ENCODE measurements at regions not wholly inside any gene's neighbourhood (a gene's known extent, or its start where the extent isn't known, plus 50 kb on each side); places are given as distances from the start of the nearest gene placed in this dataset.

DNA sequence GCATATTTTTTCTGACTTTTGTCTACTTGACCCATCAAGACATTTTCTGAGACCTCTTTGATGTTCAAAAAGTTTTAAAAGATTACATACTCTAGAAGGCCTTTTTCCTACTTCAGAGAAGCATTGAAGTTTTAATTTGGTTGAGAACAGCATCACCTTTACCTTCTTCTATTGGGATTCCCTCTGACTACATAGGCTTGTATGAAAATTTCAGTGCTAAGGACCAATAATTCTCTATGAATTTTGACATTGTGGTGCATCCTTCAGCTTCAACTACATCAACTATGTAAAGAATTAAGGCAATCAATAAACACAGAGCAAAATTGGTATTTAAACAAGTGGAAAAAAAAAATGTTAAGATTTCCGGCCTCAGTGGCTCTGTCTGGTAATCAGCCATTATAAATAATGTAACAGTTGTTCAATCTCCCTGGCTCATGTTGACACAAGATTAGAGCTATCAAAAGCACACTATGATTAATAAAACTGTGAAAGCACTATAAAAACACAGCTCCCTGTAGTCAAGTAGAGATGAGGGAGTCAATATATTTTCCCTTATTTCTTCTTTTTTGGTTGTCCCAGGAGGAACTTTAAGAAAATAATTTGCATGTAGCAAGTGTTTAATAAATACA lies 627.0 kb upstream of the SYT4 start:
- no peaks in the 10 kb centered on the region for H3K27me3 Mint-ChIP-seq (ENCODE audit: low read depth)
- no peak overlapping the region for H3K27ac Mint-ChIP-seq
- H3K9me3 Mint-ChIP-seq, result peaks cover 2% of the 10 kb centered on the region; the same call in 1 of the 2 replicates
- DNase-seq (ENCODE audit: low spot score) (no peak), ATAC-seq (no peak)
- H3K36me3 Mint-ChIP-seq, result peaks cover 2% of the 10 kb centered on the region; the same call in 1 of the 2 replicates
- TF ChIP-seq ATF1 (CRISPR knock-in tag; IDR thresholded peaks at IDR 0.05), result no peak
- TF ChIP-seq MXD4 (CRISPR knock-in tag; IDR thresholded peaks at IDR 0.05; ENCODE audit: borderline replicate concordance), result no peak
- TF ChIP-seq, protein P1, sequence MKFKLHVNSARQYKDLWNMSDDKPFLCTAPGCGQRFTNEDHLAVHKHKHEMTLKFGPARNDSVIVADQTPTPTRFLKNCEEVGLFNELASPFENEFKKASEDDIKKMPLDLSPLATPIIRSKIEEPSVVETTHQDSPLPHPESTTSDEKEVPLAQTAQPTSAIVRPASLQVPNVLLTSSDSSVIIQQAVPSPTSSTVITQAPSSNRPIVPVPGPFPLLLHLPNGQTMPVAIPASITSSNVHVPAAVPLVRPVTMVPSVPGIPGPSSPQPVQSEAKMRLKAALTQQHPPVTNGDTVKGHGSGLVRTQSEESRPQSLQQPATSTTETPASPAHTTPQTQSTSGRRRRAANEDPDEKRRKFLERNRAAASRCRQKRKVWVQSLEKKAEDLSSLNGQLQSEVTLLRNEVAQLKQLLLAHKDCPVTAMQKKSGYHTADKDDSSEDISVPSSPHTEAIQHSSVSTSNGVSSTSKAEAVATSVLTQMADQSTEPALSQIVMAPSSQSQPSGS (CRISPR knock-in tag; IDR thresholded peaks at IDR 0.05; ENCODE audit: borderline replicate concordance, low read depth), result no peak
- TF ChIP-seq, protein P2, sequence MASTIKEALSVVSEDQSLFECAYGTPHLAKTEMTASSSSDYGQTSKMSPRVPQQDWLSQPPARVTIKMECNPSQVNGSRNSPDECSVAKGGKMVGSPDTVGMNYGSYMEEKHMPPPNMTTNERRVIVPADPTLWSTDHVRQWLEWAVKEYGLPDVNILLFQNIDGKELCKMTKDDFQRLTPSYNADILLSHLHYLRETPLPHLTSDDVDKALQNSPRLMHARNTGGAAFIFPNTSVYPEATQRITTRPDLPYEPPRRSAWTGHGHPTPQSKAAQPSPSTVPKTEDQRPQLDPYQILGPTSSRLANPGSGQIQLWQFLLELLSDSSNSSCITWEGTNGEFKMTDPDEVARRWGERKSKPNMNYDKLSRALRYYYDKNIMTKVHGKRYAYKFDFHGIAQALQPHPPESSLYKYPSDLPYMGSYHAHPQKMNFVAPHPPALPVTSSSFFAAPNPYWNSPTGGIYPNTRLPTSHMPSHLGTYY (CRISPR knock-in tag; IDR thresholded peaks at IDR 0.05), result no peak
- TF ChIP-seq SOX15 (CRISPR knock-in tag; IDR thresholded peaks at IDR 0.05), result no peak
- TF ChIP-seq, protein P3, sequence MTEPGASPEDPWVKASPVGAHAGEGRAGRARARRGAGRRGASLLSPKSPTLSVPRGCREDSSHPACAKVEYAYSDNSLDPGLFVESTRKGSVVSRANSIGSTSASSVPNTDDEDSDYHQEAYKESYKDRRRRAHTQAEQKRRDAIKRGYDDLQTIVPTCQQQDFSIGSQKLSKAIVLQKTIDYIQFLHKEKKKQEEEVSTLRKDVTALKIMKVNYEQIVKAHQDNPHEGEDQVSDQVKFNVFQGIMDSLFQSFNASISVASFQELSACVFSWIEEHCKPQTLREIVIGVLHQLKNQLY (CRISPR knock-in tag; IDR thresholded peaks at IDR 0.05), result no peak
- no peak for TF ChIP-seq FOXJ3 (CRISPR knock-in tag; IDR thresholded peaks at IDR 0.05; ENCODE audit: borderline replicate concordance)
- TF ChIP-seq JUN (CRISPR knock-in tag; IDR thresholded peaks at IDR 0.05), result no peak
- TF ChIP-seq ZNF671 (CRISPR knock-in tag; IDR thresholded peaks at IDR 0.05), result no peak
- TF ChIP-seq GRHL2 (CRISPR knock-in tag; IDR thresholded peaks at IDR 0.05; ENCODE audit: insufficient replicate concordance, severe bottlenecking), result no peak
- TF ChIP-seq ZNF232 (CRISPR knock-in tag; IDR thresholded peaks at IDR 0.05), result no peak
- CTCF ChIA-PET, result no interaction called here
- peaks cover 4% of the 10 kb centered on the region; the same call in 1 of the 2 replicates for H3K4me1 Mint-ChIP-seq
- POLR2A ChIA-PET, result no interaction called here
- no peak overlapping the region for H3K4me3 Mint-ChIP-seq

DNA sequence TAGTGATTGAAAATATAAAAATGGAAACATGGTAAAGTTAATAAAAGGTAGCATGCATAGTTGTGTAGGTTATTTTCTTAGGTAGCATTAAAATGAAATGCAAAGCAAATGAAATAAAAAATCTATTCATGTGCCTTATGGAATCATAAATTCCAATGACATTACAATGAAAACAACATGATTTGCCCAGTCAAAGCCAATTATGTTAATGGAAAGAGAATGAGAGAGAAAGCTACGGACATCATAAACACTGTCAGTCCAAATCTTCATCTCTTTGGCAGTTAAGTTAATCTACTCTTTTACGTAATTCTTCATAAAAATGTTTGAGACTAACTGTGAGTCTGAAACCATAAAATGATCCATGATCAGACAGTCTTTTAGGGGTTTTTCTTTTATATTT lies 636.7 kb upstream of the SYT4 start:
- Mint-ChIP-seq H3K4me1 (peaks cover 23% of the 10 kb centered on the region), H3K4me3 (no peak overlapping the region), H3K9me3 (peaks cover 8% of the 10 kb centered on the region; the same call in 1 of the 2 replicates), H3K36me3 (peaks cover 9% of the 10 kb centered on the region), H3K27ac (no peak overlapping the region), H3K27me3 (ENCODE audit: low read depth) (no peaks in the 10 kb centered on the region)
- ChIA-PET POLR2A (no interaction called here), CTCF (no interaction called here)
- no peak for DNase-seq (ENCODE audit: low spot score)
- TF ChIP-seq, protein P4, sequence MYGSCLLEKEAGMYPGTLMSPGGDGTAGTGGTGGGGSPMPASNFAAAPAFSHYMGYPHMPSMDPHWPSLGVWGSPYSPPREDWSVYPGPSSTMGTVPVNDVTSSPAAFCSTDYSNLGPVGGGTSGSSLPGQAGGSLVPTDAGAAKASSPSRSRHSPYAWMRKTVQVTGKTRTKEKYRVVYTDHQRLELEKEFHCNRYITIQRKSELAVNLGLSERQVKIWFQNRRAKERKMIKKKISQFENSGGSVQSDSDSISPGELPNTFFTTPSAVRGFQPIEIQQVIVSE (CRISPR knock-in tag; IDR thresholded peaks at IDR 0.05; ENCODE audit: borderline replicate concordance), result no peak
- TF ChIP-seq HMGA2 (CRISPR knock-in tag; IDR thresholded peaks at IDR 0.05) (no peak), CREM (CRISPR knock-in tag; IDR thresholded peaks at IDR 0.05) (no peak), RELA (CRISPR knock-in tag; IDR thresholded peaks at IDR 0.05; ENCODE audit: borderline replicate concordance) (no peak), CREB1 (CRISPR knock-in tag; IDR thresholded peaks at IDR 0.05) (no peak), SMAD4 (CRISPR knock-in tag; IDR thresholded peaks at IDR 0.05) (no peak), GRHL2 (CRISPR knock-in tag; IDR thresholded peaks at IDR 0.05; ENCODE audit: insufficient replicate concordance, severe bottlenecking) (no peak), NFATC4 (CRISPR knock-in tag; IDR thresholded peaks at IDR 0.05) (no peak), OVOL2 (CRISPR knock-in tag; IDR thresholded peaks at IDR 0.05; ENCODE audit: borderline replicate concordance) (no peak)
- TF ChIP-seq, protein P5, sequence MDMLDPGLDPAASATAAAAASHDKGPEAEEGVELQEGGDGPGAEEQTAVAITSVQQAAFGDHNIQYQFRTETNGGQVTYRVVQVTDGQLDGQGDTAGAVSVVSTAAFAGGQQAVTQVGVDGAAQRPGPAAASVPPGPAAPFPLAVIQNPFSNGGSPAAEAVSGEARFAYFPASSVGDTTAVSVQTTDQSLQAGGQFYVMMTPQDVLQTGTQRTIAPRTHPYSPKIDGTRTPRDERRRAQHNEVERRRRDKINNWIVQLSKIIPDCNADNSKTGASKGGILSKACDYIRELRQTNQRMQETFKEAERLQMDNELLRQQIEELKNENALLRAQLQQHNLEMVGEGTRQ (CRISPR knock-in tag; IDR thresholded peaks at IDR 0.05), result no peak
- no peak for ATAC-seq
